ENCODE measurements at regions not wholly inside any gene's neighbourhood (a gene's known extent, or its start where the extent isn't known, plus 50 kb on each side); places are given as distances from the start of the nearest gene placed in this dataset.

DNA sequence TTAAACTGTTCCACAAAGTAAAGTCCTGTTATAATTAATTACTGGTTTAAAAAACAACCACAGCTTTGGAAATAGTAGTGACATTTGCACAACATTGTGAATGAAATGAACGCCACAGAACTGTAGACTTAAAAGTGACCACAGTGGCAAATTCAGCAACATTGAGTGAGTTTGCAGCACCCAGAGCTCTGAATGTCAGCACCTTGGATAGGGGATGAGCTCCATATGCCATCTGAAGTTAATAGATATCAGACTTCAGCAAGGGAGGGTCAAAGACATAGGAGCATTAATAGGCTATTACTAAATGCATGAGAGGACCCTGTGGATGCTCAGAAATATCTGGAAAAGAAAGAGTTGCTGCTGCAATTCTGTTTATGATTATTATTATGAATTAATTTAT lies 55.3 kb upstream of the KCNIP4 start:
- TF ChIP-seq POLR2A (IDR thresholded peaks at IDR 0.05; ENCODE audit: low read depth, low read length) (no peak), EZH2 (IDR thresholded peaks at IDR 0.05; ENCODE audit: borderline replicate concordance, low read depth, low read length, severe bottlenecking) (no peak), FOS (IDR thresholded peaks at IDR 0.05; ENCODE audit: borderline replicate concordance, insufficient read depth, low read length) (no peak), POLR2AphosphoS5 (IDR thresholded peaks at IDR 0.05; ENCODE audit: insufficient read depth, low read depth, low read length) (no peak), MYC (IDR thresholded peaks at IDR 0.05; ENCODE audit: low read depth, low read length) (no peak), GATA2 (IDR thresholded peaks at IDR 0.05; ENCODE audit: insufficient read depth, insufficient read length, low read depth, low read length) (no peak), JUN (IDR thresholded peaks at IDR 0.05; ENCODE audit: borderline replicate concordance, insufficient read depth, insufficient read length, low read depth) (no peak)
- TF ChIP-seq, protein P1, sequence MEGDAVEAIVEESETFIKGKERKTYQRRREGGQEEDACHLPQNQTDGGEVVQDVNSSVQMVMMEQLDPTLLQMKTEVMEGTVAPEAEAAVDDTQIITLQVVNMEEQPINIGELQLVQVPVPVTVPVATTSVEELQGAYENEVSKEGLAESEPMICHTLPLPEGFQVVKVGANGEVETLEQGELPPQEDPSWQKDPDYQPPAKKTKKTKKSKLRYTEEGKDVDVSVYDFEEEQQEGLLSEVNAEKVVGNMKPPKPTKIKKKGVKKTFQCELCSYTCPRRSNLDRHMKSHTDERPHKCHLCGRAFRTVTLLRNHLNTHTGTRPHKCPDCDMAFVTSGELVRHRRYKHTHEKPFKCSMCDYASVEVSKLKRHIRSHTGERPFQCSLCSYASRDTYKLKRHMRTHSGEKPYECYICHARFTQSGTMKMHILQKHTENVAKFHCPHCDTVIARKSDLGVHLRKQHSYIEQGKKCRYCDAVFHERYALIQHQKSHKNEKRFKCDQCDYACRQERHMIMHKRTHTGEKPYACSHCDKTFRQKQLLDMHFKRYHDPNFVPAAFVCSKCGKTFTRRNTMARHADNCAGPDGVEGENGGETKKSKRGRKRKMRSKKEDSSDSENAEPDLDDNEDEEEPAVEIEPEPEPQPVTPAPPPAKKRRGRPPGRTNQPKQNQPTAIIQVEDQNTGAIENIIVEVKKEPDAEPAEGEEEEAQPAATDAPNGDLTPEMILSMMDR (IDR thresholded peaks at IDR 0.05; ENCODE audit: extremely low read depth in 1 of 2, insufficient read depth in 1 of 2, low read depth in 1 of 2, low read length in 2 of 2) = no peak
- TF ChIP-seq, protein P2, sequence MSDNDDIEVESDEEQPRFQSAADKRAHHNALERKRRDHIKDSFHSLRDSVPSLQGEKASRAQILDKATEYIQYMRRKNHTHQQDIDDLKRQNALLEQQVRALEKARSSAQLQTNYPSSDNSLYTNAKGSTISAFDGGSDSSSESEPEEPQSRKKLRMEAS (IDR thresholded peaks at IDR 0.05; ENCODE audit: insufficient read depth, insufficient read length) = no peak

Measured in endothelial cell of umbilical vein (primary cell).